AG09319 (cell line): ENCODE measurements at regions not wholly inside any gene's neighbourhood (a gene's known extent, or its start where the extent isn't known, plus 50 kb on each side); places are given as distances from the start of the nearest gene placed in this dataset.
"Not testable (repeated sequence)": the region's sequence is repeated elsewhere in the genome, so short reads cannot be mapped to it uniquely, and the experiment has no call there.

ENCODE experiments used
- DNase-seq: peaks from one replicate; pipeline ENCODE4 v3.0.0-alpha.2; 2010; ENCODE audit warnings: low read depth; ENCODE audit errors: extremely low read depth
- TF ChIP-seq, protein P1 (sequence below): IDR thresholded peaks from 2 replicates; pipeline ENCODE4 v1.5.1; 2011; ENCODE audit warnings: low read depth, mild to moderate bottlenecking, inconsistent platforms, low read length, moderate library complexity

DNA sequence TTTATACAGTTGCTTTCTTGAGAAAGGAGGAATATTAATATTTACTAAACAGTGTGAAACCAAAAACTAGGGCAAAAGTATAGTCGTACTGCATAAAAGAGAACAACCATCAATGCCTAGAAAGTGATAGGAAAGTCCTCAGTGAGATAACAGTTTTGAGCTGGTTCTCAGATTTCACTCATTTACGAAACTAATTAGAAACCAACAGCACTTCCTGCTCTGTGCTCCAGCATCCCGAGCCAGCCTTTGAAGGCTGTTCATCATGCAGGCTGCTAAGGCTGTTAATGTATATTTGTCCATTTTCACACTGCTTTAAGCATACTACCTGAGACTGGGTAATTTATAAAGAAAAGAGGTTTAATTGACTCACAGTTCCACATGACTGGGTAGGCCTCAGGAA lies 2039.9 kb downstream of the EFNA5 start:
- TF ChIP-seq, protein P1, sequence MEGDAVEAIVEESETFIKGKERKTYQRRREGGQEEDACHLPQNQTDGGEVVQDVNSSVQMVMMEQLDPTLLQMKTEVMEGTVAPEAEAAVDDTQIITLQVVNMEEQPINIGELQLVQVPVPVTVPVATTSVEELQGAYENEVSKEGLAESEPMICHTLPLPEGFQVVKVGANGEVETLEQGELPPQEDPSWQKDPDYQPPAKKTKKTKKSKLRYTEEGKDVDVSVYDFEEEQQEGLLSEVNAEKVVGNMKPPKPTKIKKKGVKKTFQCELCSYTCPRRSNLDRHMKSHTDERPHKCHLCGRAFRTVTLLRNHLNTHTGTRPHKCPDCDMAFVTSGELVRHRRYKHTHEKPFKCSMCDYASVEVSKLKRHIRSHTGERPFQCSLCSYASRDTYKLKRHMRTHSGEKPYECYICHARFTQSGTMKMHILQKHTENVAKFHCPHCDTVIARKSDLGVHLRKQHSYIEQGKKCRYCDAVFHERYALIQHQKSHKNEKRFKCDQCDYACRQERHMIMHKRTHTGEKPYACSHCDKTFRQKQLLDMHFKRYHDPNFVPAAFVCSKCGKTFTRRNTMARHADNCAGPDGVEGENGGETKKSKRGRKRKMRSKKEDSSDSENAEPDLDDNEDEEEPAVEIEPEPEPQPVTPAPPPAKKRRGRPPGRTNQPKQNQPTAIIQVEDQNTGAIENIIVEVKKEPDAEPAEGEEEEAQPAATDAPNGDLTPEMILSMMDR: no peak
- DNase-seq: no peak

DNA sequence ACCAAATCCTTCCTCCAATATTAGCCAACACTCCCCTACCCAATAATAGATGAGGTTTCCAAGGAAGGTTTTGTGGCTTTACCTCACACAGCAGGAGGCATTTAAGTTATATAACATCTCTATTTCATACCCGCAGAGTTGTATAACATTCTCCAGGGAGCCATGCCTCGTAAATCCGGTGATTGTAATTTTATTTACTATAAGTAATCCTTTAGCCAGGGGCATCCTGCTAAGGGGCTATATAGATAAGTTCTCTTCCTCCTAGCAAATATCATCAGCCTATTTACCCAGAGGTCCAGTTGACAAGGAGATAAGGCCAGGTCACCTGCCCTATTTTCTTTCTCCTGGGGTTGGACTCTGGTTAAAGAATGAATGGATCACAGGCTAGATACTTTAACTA lies 2051.0 kb downstream of the EFNA5 start:
- DNase-seq: no peak
- TF ChIP-seq, protein P1: no peak

DNA sequence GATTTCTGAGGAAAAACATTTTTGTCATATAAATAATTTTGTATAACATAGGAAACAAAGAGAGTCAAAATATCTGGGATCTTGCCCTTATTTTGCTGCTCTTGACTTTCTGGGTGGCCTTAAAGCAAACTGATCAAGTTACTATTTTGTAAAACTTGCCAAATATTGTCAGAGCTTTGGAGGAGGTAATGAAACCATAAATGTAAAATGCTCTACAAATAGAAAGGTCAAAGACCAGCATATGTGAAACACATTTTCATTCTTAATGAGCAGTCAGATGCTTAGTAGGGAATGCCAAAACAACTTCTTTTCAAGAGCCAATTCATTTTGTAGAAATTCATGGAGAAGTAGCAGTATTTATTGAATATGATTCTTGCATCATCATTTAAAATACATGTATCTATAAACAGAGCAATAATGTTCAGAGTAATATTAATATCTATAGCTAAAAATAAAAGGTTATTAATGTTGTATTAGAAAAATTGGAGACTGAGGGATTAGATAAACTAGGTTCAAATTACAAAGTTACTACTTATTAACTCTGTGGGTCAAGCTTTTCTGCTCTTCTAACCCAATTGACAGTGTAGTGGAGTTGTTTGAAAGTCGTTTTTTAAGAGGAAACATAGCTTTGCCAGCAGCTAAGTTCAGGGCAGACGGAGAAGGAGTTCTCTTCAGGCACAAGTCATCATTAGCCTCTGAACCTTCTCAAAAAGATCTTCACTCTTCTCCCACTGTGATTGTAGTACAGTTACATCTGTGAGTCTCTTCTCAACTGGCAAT lies 2053.1 kb downstream of the EFNA5 start:
- DNase-seq: no peak
- TF ChIP-seq, protein P1: no peak

DNA sequence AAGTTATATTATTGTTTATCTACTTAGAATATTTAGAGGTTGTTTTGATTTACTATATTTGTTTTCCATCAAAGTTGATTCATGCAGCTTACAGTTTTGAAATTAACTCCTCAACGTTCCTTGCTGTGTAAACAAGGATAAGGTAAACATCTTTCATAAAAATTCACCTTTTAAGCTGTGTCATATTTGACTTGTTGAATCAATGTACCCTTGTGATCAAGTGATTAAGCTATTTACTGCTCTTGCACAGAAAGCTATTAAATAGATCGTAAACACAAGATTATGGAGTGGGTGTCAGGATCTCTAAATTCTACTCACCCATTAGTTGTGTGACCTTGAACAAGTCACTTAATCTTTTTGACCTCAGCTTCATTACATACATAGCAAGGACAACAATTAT lies 2054.0 kb upstream of the NUDT12 start:
- TF ChIP-seq, protein P1: no peak
- no peak for DNase-seq

DNA sequence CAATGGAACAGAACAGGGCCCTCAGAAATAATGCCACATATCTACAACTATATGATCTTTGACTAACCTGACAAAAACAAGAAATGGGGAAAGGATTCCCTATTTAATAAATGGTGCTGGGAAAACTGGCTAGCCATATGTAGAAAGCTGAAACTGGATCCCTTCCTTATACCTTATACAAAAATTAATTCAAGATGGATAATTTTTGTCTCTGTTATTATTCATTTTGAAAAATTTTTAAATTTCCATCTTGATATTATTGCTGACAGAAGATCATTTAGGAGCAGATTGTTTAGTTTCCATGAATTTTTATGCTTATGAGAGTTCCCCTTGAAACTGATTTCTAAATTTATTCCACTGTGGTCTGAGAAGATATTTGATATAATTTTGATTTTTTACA lies 2039.8 kb upstream of the NUDT12 start:
- DNase-seq: not testable (repeated sequence)

DNA sequence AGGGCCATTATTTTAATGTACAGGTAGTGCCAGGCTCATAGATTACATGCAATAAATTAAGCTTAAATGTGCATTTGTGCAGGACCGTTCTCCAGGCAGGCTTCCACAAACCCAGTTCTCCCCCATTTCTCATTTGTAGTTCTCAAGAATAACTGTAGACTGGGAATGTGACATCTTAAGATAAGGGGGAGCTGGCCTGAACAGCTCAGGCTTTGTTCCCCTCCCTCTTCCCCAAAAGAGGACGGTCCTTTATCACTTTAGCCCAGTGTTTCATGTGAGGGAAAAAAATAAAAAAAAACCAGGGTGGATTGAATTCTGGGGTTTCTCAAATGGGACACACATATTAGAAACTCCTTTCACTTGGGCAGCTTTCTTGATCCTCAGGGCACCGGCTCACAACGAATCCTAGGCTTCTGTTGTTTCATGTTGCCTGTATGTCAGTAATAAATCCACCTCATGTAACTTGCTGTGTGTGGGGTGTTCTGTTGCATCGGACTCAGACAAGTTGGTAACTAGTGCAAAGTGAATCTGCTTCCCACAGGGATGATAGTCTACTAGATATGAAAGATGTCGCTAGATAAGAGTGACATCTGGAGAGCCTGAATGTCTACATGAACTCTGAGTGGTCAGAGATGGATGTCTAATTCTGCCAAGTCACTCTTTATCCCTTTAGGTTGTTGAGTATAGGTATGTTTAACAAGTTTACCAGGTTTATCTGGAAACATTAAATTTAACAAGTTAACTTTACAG lies 2030.6 kb upstream of the NUDT12 start:
- DNase-seq: no peak
- TF ChIP-seq, protein P1: no peak

DNA sequence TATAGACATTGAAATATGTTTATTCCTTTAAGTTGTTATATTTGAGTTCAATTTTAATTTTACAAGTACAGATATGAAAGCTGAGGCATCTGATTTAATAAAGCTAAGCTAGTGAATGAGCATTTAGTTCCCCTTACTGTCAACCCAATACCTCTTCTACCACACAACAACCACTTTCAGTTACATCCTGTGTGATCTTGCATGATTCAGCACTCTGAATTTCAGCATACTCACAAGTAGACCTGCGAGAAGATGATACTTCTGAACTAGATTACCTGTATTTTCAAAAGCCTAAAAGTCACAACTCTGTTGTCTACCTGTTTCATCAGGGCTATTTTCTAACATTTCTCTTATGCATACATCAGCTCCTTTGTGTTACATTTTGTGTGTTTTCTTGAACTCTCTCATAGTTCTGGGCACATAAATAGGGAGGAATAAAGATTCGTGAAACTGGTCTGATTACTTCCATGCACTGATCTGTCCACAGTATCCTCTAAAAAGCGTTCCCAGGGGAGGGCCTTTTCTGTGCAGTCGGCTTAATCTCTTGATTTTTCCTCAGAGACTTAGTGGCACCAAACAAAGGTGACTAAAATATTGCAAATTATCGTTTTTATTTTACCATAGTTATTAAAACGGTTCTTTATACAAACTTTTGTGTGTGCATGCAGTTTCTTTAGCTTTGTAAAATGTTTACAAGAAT lies 2025.5 kb upstream of the NUDT12 start:
- TF ChIP-seq, protein P1: no peak
- DNase-seq: no peak
